Neural cell (in vitro differentiated cells): ENCODE measurements at regions not wholly inside any gene's neighbourhood (a gene's known extent, or its start where the extent isn't known, plus 50 kb on each side); places are given as distances from the start of the nearest gene placed in this dataset.

Source experiments
- H2AFZ ChIP-seq: fragments of 200-600, 300-800 bp; sonication (generic), shearing (Covaris generic); 2 replicates; pipeline ENCODE4 v1.6.0; 2014; ENCODE audit warnings: low read depth, mild to moderate bottlenecking, antibody characterized with exemption, low read length, moderate library complexity
- H3F3A ChIP-seq: fragments of 200-600 bp; shearing (Covaris generic); 2 replicates; pipeline ENCODE4 v1.6.1; 2016; ENCODE audit warnings: mild to moderate bottlenecking, moderate library complexity, mixed read lengths, antibody characterized with exemption, low read length; ENCODE audit not compliant: insufficient read depth, poor library complexity, severe bottlenecking
- H3K27ac ChIP-seq: fragments of 200-600, 300-800 bp; sonication (generic), shearing (Covaris generic); 2 replicates; pipeline ENCODE4 v1.5.1; 2014; ENCODE audit warnings: mild to moderate bottlenecking, low read length, moderate library complexity
- H3K27me3 ChIP-seq: fragments of 300-800, 200-600 bp; sonication (generic), shearing (Covaris generic); 2 replicates; pipeline ENCODE4 v1.6.0; 2014; ENCODE audit warnings: mild to moderate bottlenecking, low read depth, low read length, moderate library complexity; ENCODE audit not compliant: insufficient read depth
- H3K36me3 ChIP-seq: fragments of 300-800, 200-600 bp; sonication (generic), shearing (Covaris generic); 2 replicates; pipeline ENCODE4 v1.5.1; 2014; ENCODE audit warnings: mild to moderate bottlenecking, antibody characterized with exemption, low read length, moderate library complexity; ENCODE audit not compliant: insufficient read depth
- H3K4me2 ChIP-seq: fragments of 300-800, 200-600 bp; sonication (generic), shearing (Covaris generic); 2 replicates; pipeline ENCODE4 v1.6.0; 2014; ENCODE audit warnings: mild to moderate bottlenecking, low read length
- H3K4me3 ChIP-seq: fragments of 300-800, 200-600 bp; sonication (generic), shearing (Covaris generic); 2 replicates; pipeline ENCODE4 v1.5.1; 2014; ENCODE audit warnings: mild to moderate bottlenecking, low read length, moderate library complexity
- H3K79me2 ChIP-seq: fragments of 200-600 bp; shearing (Covaris generic); replicated peaks from 2 replicates; pipeline ENCODE4 v1.6.0; 2014; ENCODE audit warnings: mild to moderate bottlenecking, low read length, moderate library complexity; ENCODE audit not compliant: insufficient read depth
- H3K9ac ChIP-seq: fragments of 300-800, 200-600 bp; sonication (generic), shearing (Covaris generic); 2 replicates; pipeline ENCODE4 v1.6.1; 2016; ENCODE audit warnings: mild to moderate bottlenecking, low read length, mixed read lengths
- H3K9me2 ChIP-seq: fragments of 200-600 bp; shearing (Covaris generic); 2 replicates; pipeline ENCODE4 v1.6.1; 2016; ENCODE audit warnings: mild to moderate bottlenecking, low read length, mixed read lengths; ENCODE audit not compliant: insufficient read depth
- H3K9me3 ChIP-seq: fragments of 200-600, 300-800 bp; sonication (generic), shearing (Covaris generic); 2 replicates; pipeline ENCODE4 v1.6.1; 2016; ENCODE audit warnings: mild to moderate bottlenecking, mixed run types, low read length, moderate library complexity, mixed read lengths
- H4K20me1 ChIP-seq: fragments of 200-600 bp; shearing (Covaris generic); 2 replicates; pipeline ENCODE4 v1.6.1; 2016; ENCODE audit warnings: mild to moderate bottlenecking, mixed run types; ENCODE audit not compliant: insufficient read depth
- EP300 ChIP-seq: fragments of 450-650 bp; conservative IDR thresholded peaks from 2 replicates; pipeline ENCODE4 v1.6.1; 2014; ENCODE audit warnings: antibody characterized with exemption, mild to moderate bottlenecking, moderate library complexity; ENCODE audit not compliant: poor library complexity, severe bottlenecking
- EZH2 ChIP-seq: fragments of 200-600, 300-800 bp; shearing (Covaris generic), sonication (generic); IDR thresholded peaks from 2 replicates; pipeline ENCODE4 v1.6.1; 2014; ENCODE audit warnings: antibody characterized with exemption, low read length, borderline replicate concordance, mild to moderate bottlenecking; ENCODE audit not compliant: insufficient read depth, poor library complexity, severe bottlenecking
- MXI1 ChIP-seq: fragments of 450-650 bp; conservative IDR thresholded peaks from 2 replicates; pipeline ENCODE4 v1.6.1; 2014; ENCODE audit warnings: antibody characterized with exemption, mild to moderate bottlenecking; ENCODE audit not compliant: poor library complexity, severe bottlenecking
- POLR2AphosphoS5 ChIP-seq: IDR thresholded peaks from 2 replicates; pipeline ENCODE4 v1.6.1; 2012
- RAD21 ChIP-seq: fragments of 450-650 bp; conservative IDR thresholded peaks from 2 replicates; pipeline ENCODE4 v1.6.1; 2014; ENCODE audit warnings: antibody characterized with exemption, mild to moderate bottlenecking, moderate library complexity
- SMC3 ChIP-seq: fragments of 450-650 bp; conservative IDR thresholded peaks from 2 replicates; pipeline ENCODE4 v1.6.1; 2014; ENCODE audit warnings: antibody characterized with exemption, mild to moderate bottlenecking, moderate library complexity; ENCODE audit not compliant: poor library complexity
- TAF1 ChIP-seq: IDR thresholded peaks from 2 replicates; pipeline ENCODE4 v1.6.1; 2012; ENCODE audit warnings: low read depth
- TF ChIP-seq, protein P1 (sequence below): IDR thresholded peaks from 2 replicates; pipeline ENCODE4 v1.6.1; 2012; ENCODE audit warnings: borderline replicate concordance
- TF ChIP-seq, protein P2 (sequence below): fragments of 450-650 bp; IDR thresholded peaks from 2 replicates; pipeline ENCODE4 v1.5.1; 2014; ENCODE audit warnings: antibody characterized with exemption, mild to moderate bottlenecking, moderate library complexity; ENCODE audit not compliant: poor library complexity, severe bottlenecking

DNA sequence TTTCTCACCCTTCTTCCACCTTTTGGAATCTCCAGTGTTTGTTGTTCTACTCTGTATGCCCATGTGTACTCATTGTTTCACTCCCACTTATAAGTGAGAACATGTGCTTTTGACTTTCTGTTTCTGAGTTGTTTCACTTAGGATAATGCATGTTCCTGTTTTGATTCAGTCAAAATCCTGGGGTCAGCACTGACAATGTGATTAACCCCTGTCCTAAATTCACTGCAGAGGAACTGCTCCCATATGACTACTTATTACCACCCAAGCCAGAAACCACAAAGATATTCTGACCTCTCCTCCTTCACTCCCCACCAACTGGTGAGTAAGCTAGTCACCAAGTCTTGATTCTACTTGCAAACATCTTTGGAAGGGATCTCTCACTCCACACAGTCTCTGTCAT, 251.4 kb upstream of the TCF4 start:
- no peaks in the 10 kb centered on the region for H3F3A ChIP-seq
- no peaks in the 10 kb centered on the region for H4K20me1 ChIP-seq
- H3K36me3 ChIP-seq: no peaks in the 10 kb centered on the region
- no peak overlapping the region for H3K4me3 ChIP-seq
- H3K27ac ChIP-seq: no peak overlapping the region
- H3K4me2 ChIP-seq: no peak overlapping the region
- H3K27me3 ChIP-seq: no peaks in the 10 kb centered on the region
- no peaks in the 10 kb centered on the region for H3K9me3 ChIP-seq
- no peak for TF ChIP-seq RAD21
- TF ChIP-seq, protein P1, sequence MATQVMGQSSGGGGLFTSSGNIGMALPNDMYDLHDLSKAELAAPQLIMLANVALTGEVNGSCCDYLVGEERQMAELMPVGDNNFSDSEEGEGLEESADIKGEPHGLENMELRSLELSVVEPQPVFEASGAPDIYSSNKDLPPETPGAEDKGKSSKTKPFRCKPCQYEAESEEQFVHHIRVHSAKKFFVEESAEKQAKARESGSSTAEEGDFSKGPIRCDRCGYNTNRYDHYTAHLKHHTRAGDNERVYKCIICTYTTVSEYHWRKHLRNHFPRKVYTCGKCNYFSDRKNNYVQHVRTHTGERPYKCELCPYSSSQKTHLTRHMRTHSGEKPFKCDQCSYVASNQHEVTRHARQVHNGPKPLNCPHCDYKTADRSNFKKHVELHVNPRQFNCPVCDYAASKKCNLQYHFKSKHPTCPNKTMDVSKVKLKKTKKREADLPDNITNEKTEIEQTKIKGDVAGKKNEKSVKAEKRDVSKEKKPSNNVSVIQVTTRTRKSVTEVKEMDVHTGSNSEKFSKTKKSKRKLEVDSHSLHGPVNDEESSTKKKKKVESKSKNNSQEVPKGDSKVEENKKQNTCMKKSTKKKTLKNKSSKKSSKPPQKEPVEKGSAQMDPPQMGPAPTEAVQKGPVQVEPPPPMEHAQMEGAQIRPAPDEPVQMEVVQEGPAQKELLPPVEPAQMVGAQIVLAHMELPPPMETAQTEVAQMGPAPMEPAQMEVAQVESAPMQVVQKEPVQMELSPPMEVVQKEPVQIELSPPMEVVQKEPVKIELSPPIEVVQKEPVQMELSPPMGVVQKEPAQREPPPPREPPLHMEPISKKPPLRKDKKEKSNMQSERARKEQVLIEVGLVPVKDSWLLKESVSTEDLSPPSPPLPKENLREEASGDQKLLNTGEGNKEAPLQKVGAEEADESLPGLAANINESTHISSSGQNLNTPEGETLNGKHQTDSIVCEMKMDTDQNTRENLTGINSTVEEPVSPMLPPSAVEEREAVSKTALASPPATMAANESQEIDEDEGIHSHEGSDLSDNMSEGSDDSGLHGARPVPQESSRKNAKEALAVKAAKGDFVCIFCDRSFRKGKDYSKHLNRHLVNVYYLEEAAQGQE: no peak
- no peak for TF ChIP-seq SMC3
- TF ChIP-seq EZH2: no peak
- no peak for TF ChIP-seq EP300
- TF ChIP-seq, protein P2, sequence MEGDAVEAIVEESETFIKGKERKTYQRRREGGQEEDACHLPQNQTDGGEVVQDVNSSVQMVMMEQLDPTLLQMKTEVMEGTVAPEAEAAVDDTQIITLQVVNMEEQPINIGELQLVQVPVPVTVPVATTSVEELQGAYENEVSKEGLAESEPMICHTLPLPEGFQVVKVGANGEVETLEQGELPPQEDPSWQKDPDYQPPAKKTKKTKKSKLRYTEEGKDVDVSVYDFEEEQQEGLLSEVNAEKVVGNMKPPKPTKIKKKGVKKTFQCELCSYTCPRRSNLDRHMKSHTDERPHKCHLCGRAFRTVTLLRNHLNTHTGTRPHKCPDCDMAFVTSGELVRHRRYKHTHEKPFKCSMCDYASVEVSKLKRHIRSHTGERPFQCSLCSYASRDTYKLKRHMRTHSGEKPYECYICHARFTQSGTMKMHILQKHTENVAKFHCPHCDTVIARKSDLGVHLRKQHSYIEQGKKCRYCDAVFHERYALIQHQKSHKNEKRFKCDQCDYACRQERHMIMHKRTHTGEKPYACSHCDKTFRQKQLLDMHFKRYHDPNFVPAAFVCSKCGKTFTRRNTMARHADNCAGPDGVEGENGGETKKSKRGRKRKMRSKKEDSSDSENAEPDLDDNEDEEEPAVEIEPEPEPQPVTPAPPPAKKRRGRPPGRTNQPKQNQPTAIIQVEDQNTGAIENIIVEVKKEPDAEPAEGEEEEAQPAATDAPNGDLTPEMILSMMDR: no peak
- TF ChIP-seq MXI1: no peak
- no peak for TF ChIP-seq TAF1
- no peak for TF ChIP-seq POLR2AphosphoS5
- no peaks in the 10 kb centered on the region for H3K79me2 ChIP-seq
- no peak overlapping the region for H2AFZ ChIP-seq
- H3K9ac ChIP-seq: no peak overlapping the region
- H3K9me2 ChIP-seq: no peaks in the 10 kb centered on the region

DNA sequence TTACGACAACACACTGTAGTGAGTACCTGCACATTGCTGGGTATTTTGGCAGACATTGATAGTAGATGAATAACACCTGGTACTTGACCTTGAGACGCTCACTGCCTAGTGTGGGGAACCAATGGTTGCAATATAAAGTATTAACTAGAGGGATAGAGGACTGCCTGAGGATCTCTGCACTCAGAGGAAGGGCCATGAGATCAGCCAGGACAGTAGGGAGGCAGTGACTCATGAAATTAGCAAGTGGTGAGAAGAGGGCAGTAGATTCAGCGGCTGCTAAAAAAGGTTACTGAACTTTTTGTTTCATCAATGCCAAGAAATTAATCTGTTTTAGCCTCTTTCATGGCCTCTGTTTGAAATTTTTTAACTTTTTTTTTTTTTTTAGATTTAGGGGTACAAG, 250.8 kb upstream of the TCF4 start:
- TF ChIP-seq, protein P2: no peak
- TF ChIP-seq RAD21: no peak
- no peak for TF ChIP-seq SMC3
- H3F3A ChIP-seq: no peaks in the 10 kb centered on the region
- H3K4me2 ChIP-seq: no peak overlapping the region

More for the DNA sequence above, 250.8 kb upstream of the TCF4 start:
- no peaks in the 10 kb centered on the region for H3K79me2 ChIP-seq
- no peaks in the 10 kb centered on the region for H4K20me1 ChIP-seq
- no peak overlapping the region for H3K4me3 ChIP-seq
- H3K9me3 ChIP-seq: no peaks in the 10 kb centered on the region
- no peak overlapping the region for H3K9ac ChIP-seq
- H2AFZ ChIP-seq: no peak overlapping the region
- H3K27ac ChIP-seq: no peak overlapping the region
- H3K9me2 ChIP-seq: no peaks in the 10 kb centered on the region
- no peaks in the 10 kb centered on the region for H3K36me3 ChIP-seq
- no peaks in the 10 kb centered on the region for H3K27me3 ChIP-seq
